Caco-2 (cell line): ENCODE measurements at regions not wholly inside any gene's neighbourhood (a gene's known extent, or its start where the extent isn't known, plus 50 kb on each side); places are given as distances from the start of the nearest gene placed in this dataset.

Source experiments
- BruUV-seq: library from RNA; stranded (reverse); fragments of 400-500 nt; replicated peaks from 2 replicates; lab custom pipeline; 2021; lab: Mats Ljungman, UMichigan
- CTCF ChIA-PET: fragments of 300-600 bp; sonication (Branson Sonifier 250); formaldehyde crosslinking; loops from one replicate; lab custom pipeline; 2022; ENCODE audit warnings: antibody characterized with exemption; lab: Charles Lee
- POLR2A ChIA-PET: fragments of 300-600 bp; sonication (Branson Sonifier 250); formaldehyde crosslinking; loops from one replicate; lab custom pipeline; 2022; ENCODE audit warnings: antibody characterized with exemption; lab: Charles Lee
- DNase-seq, 2 experiments: peaks; one replicate each; pipeline versions ENCODE4 v3.0.0 to v3.0.0-alpha.2; 2020 to 2022
- H3K27me3 ChIP-seq: replicated peaks from 2 replicates; pipeline ENCODE4 v1.6.0; 2011; ENCODE audit warnings: low read length; ENCODE audit not compliant: control insufficient read depth, insufficient read depth
- H3K36me3 ChIP-seq: 2 replicates; pipeline ENCODE4 v1.5.1; 2011; ENCODE audit warnings: low read length; ENCODE audit not compliant: control insufficient read depth, insufficient read depth
- H3K4me1 ChIP-seq: fragments of 250-450 bp; sonication (Bioruptor Pico); 2 replicates; pipeline ENCODE4 v1.5.1; 2020; ENCODE audit warnings: mild to moderate bottlenecking
- H3K4me3 ChIP-seq: 2 replicates; pipeline ENCODE4 v1.5.1; 2011; ENCODE audit warnings: low read depth, mild to moderate bottlenecking, control low read depth, low read length
- H3K9me3 ChIP-seq: fragments of 250-450 bp; sonication (Bioruptor Pico); 2 replicates; pipeline ENCODE4 v1.5.1; 2020; ENCODE audit warnings: mild to moderate bottlenecking, moderate library complexity
- H3K27ac Mint-ChIP-seq: one replicate; pipeline ENCODE4 v1.8.0; 2022; ENCODE audit warnings: mixed read lengths; ENCODE audit not compliant: unreplicated experiment
- H3K27me3 Mint-ChIP-seq: one replicate; pipeline ENCODE4 v1.8.0; 2022; ENCODE audit warnings: mixed read lengths; ENCODE audit not compliant: insufficient read depth, unreplicated experiment
- H3K36me3 Mint-ChIP-seq: one replicate; pipeline ENCODE4 v1.8.0; 2022; ENCODE audit warnings: mild to moderate bottlenecking, mixed read lengths; ENCODE audit not compliant: insufficient read depth, unreplicated experiment
- H3K4me1 Mint-ChIP-seq: one replicate; pipeline ENCODE4 v1.8.0; 2022; ENCODE audit warnings: low read depth, mixed read lengths; ENCODE audit not compliant: unreplicated experiment
- H3K4me3 Mint-ChIP-seq: one replicate; pipeline ENCODE4 v1.8.0; 2022; ENCODE audit warnings: mild to moderate bottlenecking, moderate library complexity, mixed read lengths; ENCODE audit not compliant: unreplicated experiment
- H3K9me3 Mint-ChIP-seq: one replicate; pipeline ENCODE4 v1.8.0; 2022; ENCODE audit warnings: mixed read lengths; ENCODE audit not compliant: unreplicated experiment
- CTCF ChIP-seq, 2 experiments: fragments of 200-600 bp in 1 of 2; IDR thresholded peaks; 1 replicate in 1 of 2; 2 replicates in 1 of 2; pipeline versions ENCODE4 v1.5.1 to v1.8.0; 2011 to 2022; ENCODE audit warnings: antibody characterized with exemption in 1 of 2, control low read depth in 1 of 2, inconsistent platforms in 1 of 2, low read depth in 1 of 2, low read length in 1 of 2, mild to moderate bottlenecking in 1 of 2, moderate library complexity in 1 of 2; ENCODE audit not compliant: insufficient read depth in 1 of 2, severe bottlenecking in 1 of 2, unreplicated experiment in 1 of 2
- intact Hi-C: fragments of 100-400 bp; cut with micrococcal nuclease; formaldehyde crosslinking; loops from one replicate; pipeline ENCODE4 v1.10.0; 2022; ENCODE audit not compliant: unreplicated experiment

DNA sequence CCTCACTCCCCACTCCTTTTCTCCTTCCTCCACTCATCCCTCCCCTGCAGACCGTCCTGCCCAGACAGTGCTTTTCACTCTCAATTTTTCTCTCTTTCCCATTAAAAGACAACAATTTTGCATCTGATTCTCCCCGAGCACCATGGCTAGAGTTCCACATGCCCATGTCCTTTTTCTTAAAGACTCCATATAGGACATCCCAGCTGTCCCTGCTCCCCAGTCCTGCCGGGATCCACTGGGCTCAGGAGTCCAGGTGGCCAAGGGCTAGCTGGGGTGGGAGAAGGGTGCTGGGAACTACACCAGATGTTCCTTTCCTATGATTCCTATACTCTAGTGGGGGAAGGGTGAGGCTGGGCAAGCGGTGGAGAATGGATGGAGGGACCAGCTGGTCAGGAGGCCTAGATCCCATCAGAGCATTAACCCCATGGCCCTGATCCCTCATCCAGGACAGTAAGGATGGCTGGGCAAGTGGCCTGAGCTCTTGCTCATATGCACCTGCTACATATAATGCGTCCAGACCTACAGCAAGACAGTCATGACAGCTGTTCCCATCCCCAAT, 52.8 kb upstream of the RMDN2 start:
- Mint-ChIP-seq H3K4me3 (no peak overlapping the region), H3K4me1 (peaks cover 9% of the 10 kb centered on the region), H3K27ac (no peak overlapping the region), H3K9me3 (no peaks in the 10 kb centered on the region), H3K27me3 (no peaks in the 10 kb centered on the region), H3K36me3 (no peaks in the 10 kb centered on the region)
- no peaks in the 10 kb centered on the region for H3K36me3 ChIP-seq
- intact Hi-C loops: no loop called here
- no peaks in the 10 kb centered on the region for H3K9me3 ChIP-seq
- POLR2A ChIA-PET: no interaction called here
- no peak overlapping the region for H3K4me3 ChIP-seq
- DNase-seq: no peak
- no peaks in the 10 kb centered on the region for H3K27me3 ChIP-seq
- no TSS peak for BruUV-seq
- CTCF ChIA-PET: no interaction called here
- H3K4me1 ChIP-seq: peaks cover 2% of the 10 kb centered on the region
- TF ChIP-seq CTCF (IDR thresholded peaks at IDR 0.05; ENCODE audit: insufficient read depth in 1 of 2, low read depth in 1 of 2, low read length in 1 of 2, severe bottlenecking in 1 of 2, unreplicated experiment in 1 of 2): no peak

GRCh38 chr2:37873229-37873628, 51.9 kb upstream of the RMDN2 start:
- ChIA-PET CTCF (interaction anchor here (2.5 kb wide), 1 partner anchor 41 kb away, joined by 6 read pairs; no protein-coding TSS in a partner anchor), POLR2A (no interaction called here)

GRCh38 chr2:37873749-37874330, 51.2 kb upstream of the RMDN2 start:
- no peaks in the 10 kb centered on the region for H3K27me3 Mint-ChIP-seq
- intact Hi-C loops: no loop called here
- H3K27me3 ChIP-seq: no peaks in the 10 kb centered on the region
- no peaks in the 10 kb centered on the region for H3K9me3 Mint-ChIP-seq
- H3K36me3 ChIP-seq: no peaks in the 10 kb centered on the region
- POLR2A ChIA-PET: no interaction called here
- CTCF ChIA-PET: interaction anchor here (2.5 to 4.9 kb wide), 2 partner anchors 41 to 458 kb away, joined by 6 to 94 read pairs; no protein-coding TSS in a partner anchor
- peaks cover 9% of the 10 kb centered on the region for H3K4me1 Mint-ChIP-seq
- H3K36me3 Mint-ChIP-seq: no peaks in the 10 kb centered on the region
- H3K4me1 ChIP-seq: no peaks in the 10 kb centered on the region; the same call in 1 of the 2 replicates
- no peak for TF ChIP-seq CTCF (IDR thresholded peaks at IDR 0.05; ENCODE audit: insufficient read depth in 1 of 2, low read depth in 1 of 2, low read length in 1 of 2, severe bottlenecking in 1 of 2, unreplicated experiment in 1 of 2)
- no peak for DNase-seq
- no peak overlapping the region for H3K4me3 ChIP-seq
- no peak overlapping the region for H3K4me3 Mint-ChIP-seq
- H3K27ac Mint-ChIP-seq: no peak overlapping the region
- no peaks in the 10 kb centered on the region for H3K9me3 ChIP-seq
- no TSS peak for BruUV-seq

More at GRCh38 chr2:37873229-37873628, 51.9 kb upstream of the RMDN2 start:
- H3K4me3 Mint-ChIP-seq: no peak overlapping the region
- H3K27ac Mint-ChIP-seq: no peak overlapping the region
- no peaks in the 10 kb centered on the region for H3K9me3 Mint-ChIP-seq
- no peaks in the 10 kb centered on the region for H3K27me3 Mint-ChIP-seq
- Histone ChIP-seq H3K27me3 (no peaks in the 10 kb centered on the region), H3K36me3 (no peaks in the 10 kb centered on the region), H3K9me3 (no peaks in the 10 kb centered on the region), H3K4me1 (no peaks in the 10 kb centered on the region; the same call in 1 of the 2 replicates), H3K4me3 (no peak overlapping the region)
- H3K36me3 Mint-ChIP-seq: no peaks in the 10 kb centered on the region
- peaks cover 9% of the 10 kb centered on the region for H3K4me1 Mint-ChIP-seq
- BruUV-seq: no TSS peak
- no peak for DNase-seq
- intact Hi-C loops: no loop called here
- no peak for TF ChIP-seq CTCF (IDR thresholded peaks at IDR 0.05; ENCODE audit: insufficient read depth in 1 of 2, low read depth in 1 of 2, low read length in 1 of 2, severe bottlenecking in 1 of 2, unreplicated experiment in 1 of 2)
